Stimulated activated CD4-positive, alpha-beta T cell treated with anti-CD3 and anti-CD28 coated beads, Interleukin-15, amount 100 ng/mL, for 1 hour (primary cell): ENCODE measurements at regions not wholly inside any gene's neighbourhood (a gene's known extent, or its start where the extent isn't known, plus 50 kb on each side); places are given as distances from the start of the nearest gene placed in this dataset.

ENCODE experiments used
- DNase-seq, 2 donors: peaks; one replicate each; pipeline ENCODE4 v3.0.0-alpha.2; 2020; ENCODE audit warnings: low read depth in 1 of 2, low spot score in 1 of 2

DNA sequence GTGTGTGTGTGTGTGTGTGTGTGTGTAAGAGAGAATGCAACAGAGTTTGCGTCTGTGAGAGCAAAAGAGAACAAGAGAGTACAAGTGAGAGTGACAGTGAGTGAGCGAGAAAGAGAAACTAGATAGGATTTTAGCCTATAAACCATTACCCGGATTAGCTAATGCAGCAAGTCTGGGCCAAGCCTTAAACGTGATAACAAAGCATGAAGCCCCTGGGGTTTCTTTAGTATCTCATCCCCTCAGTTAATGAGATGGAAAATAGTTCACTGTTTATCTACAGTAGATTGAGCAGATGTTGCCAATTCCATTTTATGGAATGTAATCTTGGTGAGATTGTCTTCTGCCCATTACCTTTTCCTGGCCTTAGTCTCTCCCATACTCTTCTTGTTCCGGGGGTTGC lies 114.5 kb downstream of the MAT2B start:
- DNase-seq = no peak

DNA sequence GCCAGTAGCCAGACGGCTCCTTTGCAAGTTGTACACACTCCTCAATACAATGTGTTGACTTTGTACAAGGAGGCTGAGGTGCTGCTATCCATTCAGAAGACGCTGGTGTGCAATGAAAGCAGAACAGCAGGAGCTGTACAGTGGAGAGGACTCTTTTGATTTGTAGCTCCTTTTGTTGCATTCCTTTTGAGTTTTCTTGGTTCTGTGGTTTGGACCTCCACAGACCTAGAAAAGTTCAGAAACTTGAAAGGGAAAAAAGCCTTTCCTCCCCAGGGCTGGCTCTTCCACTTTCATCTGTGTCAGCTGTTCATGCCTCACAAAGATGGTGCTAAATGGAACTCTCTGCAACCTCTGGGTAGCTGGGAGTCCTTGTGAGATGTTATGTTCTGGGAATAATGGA lies 117.4 kb downstream of the MAT2B start:
- DNase-seq = no peak

DNA sequence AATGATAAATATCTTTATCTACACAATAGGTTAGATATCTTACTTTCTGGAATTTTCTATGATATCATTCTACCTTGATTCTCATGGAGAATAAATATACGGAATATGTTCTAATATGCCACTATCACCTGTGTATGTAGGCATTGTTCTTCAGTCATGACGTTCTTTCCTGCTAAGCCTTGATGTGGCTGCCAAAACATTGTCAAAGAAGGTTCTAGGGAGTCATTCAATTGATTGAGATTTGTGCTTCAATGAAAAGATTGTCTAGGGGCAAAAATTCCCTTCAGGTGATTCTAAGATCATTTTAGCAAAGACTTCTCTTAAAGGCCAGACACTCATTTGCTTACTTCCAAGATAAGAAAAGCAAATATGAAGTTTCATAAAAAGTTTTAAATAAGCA lies 118.1 kb downstream of the MAT2B start:
- DNase-seq = no peak

DNA sequence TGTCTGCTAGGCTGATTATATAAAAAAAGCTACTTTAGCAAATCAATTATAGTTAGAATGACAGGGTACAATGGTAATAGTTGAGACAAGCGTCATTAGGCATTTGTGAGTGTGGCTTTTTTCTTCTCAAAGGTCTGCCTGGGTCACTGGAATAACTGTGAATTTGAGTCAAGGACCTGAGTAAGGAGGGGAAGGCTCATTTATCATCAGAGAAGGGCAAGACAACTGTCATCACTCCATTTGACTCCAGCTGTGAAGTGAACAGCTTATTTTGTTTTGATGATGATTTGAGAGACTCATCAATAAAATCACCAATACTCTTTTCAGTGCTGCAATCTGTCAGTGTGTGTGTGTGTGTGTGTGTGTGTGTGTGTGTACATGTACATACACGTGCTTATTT lies 118.6 kb downstream of the MAT2B start:
- DNase-seq = no peak

DNA sequence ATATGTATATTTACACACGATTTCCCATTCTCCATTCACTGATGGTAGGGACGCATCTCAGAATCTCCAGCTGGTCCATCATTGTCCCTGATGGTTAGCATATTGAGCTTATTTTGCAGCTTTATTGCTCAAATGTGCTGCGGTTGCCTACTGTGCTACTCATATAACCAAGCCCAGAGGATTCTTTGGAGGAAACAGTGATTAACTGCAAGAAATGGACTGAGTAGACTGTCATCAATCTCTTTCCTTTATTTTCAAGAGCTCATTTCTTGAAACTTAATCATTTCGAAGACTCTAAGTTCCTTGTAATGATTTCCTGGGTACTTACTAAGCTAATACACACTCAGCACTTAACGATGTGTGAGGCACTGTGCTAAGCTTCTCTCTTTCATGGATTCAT lies 119.0 kb downstream of the MAT2B start:
- DNase-seq = no peak

DNA sequence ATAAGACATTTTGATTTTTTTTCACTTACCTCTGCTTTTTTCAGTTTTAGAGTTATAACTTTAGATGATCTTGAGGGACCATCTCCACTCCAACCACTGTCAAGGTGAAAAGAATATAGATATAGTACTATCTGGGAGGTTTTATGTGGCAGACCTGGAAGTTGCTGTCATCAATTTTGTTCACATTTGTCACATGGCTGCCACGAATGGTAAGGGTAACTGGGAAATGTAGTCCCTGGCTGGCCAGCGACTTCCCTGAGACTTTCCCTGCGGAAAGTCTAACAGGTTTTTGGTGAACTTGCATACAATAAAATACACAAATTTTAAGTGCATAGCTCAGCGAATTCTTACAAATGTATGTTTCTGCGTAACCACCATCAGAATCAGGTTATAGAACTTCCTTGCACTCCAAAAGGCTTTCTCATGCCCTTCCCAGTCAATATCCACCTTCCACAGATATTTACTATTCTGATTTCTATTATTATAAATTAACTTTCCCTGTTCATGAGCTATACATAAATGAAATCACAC lies 121.5 kb downstream of the MAT2B start:
- DNase-seq = no peak

DNA sequence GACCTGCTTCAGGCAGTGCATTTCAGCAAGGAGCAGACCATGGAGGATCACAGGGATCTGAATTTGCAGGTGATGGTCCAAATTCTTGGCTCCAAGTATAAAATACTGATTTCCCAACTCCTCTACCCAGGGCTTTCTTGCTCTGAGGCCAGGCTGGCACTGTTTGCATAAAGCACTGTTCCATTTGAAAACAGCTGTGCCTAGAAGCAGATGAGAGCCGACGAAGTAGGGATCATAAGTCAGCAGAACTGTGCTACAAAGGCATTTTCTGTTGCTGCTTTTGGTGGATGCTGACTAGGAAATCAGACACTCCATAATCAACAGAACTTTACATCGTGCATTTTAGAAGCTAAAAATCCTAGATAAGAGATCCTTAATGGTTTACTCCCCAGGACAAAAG lies 126.4 kb downstream of the MAT2B start:
- DNase-seq = no peak

DNA sequence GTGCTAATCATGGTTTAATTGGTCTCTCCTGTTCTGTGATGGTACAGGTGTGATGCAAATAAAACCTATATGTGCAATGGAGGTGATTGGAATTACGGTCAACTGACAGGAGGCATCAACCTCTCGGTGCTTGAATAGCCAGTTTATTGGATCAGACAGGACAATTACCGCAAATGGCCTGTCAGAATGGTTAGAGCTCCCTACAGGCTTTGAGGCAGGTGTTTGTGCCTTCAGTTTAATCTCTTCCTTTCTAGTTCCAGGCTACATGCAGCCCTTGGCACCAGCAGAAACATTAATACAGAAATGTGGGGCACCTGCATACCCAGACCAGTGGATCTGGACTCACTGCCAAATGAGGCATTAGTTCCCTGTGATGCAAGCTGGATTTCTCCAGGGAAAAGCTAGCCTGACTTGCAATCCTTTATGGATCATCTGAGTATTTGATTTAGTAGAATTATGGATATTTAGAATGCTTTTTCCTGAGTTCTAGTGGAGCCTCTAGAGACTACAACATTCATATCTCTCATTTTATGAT lies 128.6 kb downstream of the MAT2B start:
- DNase-seq = no peak

DNA sequence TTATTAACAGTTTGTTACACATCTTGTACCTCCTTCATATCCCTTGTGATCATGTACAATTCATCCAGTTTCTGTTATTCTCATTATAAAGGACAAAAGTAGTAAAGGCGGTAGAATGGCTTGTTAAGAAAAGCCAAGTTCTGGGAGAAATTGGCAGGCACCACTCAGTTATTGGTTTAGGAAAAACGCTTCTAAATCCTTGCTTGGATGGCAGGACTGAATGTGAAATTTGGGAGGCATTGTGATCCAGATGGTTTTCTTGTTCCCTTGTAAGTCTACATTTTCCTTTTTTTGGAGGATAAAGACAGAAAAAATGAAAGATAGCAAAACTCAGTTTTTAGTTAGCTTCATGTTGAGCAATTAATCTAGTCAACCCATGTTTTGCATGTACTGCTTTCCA lies 130.2 kb downstream of the MAT2B start:
- DNase-seq = no peak

DNA sequence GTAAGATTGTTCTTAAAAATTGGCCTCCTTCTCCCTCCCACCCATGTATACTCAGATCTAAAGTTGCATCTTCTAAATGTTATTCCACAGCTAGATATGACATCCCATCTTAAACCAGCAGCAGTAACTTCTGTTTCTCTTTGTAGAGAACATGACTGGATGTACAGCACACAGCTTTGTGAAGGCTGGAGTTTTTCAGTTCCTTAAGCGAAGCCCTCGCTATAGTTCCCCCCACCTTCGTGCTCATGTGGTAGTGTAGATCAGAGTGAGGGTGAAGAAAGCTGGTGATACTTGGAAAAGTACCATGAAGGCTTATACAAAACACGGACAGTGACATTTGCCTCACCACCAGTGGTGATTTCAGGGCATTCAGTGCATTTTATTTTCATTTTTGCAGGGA lies 137.5 kb downstream of the MAT2B start:
- no peak for DNase-seq

DNA sequence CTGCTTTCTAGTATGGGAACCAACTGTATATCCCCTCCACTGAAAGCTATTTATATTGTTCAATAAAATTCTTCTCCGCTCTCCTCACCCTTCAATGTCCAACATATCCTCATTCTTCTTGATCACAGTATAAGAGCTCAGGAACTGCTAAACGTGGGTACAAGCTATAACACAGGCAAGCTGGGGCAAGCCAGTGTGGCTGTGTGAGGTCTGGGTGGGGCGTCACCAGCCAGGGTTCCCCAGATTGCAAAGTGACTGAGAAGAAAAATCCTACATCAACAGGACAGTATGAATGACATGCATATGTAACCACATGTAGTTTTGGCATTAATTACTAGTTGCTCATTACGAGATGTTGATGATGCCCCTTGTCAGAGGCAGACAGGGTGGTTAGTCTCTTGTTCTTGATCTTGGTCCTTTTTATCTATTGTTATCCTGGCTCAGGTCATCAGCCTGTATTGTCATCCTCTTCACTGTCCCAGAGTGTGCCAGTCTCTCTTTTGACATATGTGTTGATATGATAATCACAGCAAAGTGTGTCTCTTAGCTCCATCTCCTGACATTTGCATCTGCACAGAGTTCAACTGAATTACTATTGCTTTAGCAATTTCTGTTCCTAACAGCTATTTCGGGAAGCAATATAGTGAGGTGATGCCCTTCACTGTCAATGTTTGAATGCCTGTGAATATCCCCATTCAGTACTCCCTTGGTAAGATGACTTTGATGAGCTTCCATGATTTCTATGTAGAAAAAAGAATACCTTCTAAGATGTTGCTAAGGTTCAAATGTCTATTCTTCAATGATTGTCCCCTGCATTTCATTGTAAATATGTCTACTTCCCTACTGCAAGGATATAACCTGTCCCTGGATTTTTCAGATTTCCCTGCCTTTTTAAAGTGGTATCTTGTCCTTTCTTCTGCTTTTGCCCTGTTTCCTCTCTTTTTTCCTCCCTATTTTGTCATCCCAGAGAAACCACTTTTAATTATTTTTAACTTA lies 140.3 kb downstream of the MAT2B start:
- no peak for DNase-seq

DNA sequence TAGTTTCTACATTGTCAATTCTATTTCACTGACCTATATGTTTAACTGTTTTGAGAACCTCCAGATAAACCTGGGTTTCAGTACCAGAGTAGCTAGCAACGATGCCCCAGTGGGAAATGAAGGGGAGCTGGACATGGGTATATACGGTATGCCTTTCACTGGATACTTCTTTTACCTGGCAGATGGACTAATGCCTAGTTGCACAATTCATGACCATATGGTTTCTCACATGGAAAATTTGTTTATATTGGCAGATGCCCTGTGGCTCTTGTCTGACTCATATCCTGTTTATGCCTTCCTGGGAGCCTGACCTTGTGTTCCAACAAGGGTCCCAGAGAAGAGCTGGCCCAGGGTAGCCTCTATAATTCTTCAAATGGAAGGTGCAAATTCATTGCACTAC lies 144.1 kb downstream of the MAT2B start:
- DNase-seq = no peak

DNA sequence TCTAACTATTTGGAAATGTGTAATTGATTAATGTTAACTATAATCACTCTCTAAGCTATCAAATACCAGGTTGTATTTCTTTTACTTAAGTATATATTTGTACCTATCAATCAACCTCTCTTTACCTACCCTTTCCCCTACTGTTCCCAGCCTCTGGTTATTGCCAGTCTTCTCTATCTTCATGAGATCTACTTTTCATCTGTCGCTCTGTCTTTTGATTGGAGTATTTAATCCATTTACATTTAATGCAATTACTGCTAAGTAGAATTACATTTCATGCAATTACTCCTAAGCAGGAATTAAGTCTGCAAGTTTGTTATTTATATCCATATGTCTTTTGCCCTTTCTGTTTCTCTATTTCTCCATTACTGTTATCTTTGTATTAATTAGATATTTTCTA lies 148.1 kb downstream of the MAT2B start:
- no peak for DNase-seq

DNA sequence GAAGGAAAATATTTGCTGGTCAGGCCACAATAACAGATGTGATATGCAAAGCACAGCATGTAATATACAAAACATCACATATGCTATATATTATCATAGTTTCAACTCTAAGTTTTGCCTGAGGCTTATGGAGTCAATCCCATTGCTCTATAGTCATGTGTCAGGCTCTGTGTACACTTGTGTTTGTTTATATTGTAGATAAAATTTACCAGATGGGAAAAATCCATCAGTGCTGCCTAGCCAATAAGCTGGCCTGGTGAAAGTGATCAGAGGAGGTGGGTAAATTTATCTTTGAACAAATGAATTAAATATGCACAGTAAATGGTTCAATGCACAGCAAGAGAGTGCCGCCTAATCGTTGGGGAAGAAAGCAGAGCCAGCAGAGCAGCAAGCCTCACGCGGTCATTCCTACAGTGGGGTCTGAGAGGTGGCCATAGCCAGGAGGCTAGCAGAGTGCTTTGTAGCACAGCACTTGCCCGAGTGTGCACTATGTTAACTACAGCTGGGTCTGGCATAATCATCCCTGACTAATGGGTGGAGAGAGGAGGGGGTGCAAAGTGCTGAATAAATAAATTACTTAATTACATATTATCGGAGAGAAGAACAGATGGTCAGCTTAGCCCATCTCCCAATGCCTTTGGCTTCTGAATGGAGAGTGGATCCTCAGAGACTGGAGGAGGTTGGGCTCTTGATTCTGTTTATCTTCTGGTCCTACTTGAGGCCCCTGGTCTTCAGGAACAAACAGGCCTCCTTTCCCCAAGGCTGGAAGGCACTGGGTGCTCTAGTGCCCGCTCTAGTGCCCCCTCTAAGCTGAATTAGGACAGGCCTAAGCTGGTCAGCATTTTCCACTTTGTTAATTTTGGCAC lies 153.5 kb downstream of the MAT2B start:
- DNase-seq = no peak

DNA sequence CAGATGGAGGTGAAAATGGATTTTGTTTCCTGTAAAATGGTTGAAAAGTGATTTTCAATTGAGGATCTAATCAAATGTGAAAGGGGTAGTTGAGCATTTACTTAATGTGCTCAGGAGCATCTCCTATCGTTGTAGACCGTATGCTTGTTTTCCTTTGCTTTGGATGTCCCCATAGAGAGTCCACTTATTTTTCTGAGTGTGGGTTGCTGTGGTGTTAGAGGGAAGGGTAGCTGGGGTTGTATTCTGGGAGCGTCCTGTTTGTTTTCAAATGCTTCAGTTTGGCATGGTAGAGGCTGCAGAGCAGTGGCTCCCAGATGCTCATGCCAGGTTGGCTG lies 154.1 kb downstream of the MAT2B start:
- no peak for DNase-seq

DNA sequence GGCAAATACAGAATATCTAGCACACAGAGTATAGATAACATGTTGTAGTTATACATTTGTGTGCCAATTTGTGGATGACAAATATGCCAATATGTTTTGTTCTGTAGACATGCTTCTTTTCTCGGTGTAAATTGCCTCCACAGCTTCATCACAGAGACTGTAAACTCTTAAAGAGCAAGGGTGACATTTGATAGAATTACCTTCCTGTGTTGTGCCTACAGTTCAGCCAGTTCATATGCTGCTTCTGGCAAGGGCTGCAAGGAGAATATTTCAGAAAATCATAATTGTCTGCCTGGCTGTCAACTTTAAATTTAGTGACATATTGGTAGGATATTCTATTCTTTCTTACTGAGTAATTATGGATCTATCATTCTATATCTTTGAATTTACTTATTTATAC lies 155.1 kb downstream of the MAT2B start:
- DNase-seq = no peak

DNA sequence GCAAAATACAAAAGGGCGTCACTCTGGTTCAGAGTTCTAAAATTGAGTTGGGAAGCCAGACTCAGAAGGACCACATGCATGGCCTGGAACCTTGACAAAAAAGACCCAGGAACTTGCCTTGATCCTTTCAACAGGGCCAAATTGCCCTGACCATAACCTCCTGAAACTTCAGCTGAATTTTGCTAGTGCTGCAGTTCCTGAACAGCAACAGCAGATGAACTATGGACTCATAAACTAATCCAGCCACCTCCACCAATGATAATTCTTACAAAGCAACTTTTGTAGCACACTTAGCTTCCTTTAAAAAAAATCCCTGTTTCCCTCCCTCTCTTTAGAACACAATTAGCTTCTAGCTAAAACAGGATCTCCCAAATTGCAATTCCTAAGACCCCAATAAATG lies 155.9 kb downstream of the MAT2B start:
- DNase-seq = no peak

DNA sequence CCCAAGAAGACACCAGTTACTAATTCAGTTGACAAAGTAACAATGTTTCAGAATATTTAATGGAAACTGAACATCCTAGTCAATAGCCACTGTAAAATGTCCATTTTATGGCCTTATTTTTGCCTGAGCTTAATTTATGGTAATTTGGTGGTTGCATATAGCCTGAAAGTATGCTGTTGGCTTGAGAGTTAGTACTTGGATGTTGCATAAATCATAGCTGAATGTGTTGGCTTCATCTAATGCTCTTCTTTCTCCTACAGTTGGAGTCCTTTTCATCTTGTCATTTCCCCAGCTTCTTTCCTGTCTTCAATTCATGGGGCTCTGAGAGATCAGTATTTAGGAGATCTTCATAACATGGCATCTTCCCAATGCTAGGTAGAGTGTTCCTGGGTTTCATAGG lies 164.6 kb downstream of the MAT2B start:
- no peak for DNase-seq

DNA sequence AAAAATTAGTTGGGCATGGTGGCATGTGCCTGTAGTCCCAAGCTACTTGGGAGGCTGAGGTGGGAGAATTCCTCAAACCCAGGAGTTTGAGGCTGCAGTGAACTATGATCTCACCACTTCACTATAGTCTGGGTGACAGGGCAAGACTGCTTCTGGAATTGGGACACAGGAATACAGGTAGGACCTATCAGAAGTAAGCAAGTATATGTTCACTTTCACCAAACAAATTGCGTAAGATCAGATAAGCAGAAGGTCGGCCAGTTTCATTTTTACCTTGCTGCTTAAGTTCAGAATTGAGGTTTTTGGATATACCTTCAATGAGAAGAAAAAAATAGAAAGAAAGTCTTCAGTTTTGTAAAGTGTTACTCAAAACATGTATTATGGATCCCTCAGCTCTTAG lies 171.7 kb downstream of the MAT2B start:
- DNase-seq = no peak

DNA sequence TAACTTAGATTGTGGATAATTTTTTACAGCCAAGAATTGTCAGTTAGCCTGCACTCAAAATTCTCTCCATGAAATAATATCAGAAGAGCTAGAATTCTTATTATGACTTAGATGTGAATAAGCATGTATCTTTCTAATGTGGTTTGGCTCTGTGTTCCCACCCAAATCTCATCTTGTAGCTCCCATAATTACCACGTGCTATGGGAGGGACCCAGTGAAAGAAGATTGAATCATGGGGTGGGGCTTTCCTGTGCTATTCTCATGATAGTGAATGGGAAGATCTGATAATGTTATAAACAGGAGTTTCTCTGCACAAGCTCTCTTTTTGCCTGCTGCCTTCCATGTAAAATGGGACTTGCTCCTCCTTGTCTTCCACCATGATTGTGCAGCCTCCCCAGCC lies 176.8 kb downstream of the MAT2B start:
- no peak for DNase-seq

DNA sequence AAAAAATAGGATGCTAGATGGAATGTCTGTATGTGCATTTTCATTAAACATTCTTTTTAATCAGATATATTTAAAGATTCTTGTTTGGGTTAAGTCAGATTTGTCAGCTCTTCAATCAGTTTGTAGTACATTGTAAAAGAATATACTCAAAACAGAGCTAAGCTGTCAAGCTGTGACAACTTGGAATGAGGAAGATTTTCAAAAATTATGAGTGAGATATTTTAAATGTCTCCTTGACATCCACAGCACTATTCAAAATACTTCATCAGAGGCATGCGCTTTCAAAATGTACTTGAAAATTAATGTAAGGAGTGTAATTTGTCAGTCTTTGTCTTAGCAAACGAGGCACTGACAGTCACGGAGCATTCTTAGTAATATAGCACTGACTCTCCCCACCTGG lies 182.0 kb downstream of the MAT2B start:
- DNase-seq = no peak

DNA sequence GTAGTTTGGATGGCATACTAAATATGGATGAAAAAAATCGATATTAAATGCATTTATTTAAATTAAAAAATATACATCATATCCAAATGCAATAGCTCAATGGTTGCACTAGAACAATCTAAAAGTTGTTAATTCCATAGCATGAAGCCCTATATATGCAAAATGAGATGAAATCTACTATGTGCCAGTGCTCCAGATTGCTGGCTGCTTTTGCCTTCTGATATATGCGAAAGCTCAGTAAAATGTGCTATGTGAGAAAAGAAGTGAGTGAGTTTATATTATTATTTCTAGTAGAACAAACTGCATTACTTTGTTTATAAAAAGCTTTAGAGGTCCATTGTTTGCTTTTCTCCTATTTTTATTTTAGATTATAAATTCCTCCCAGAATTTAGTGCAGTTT lies 186.7 kb downstream of the MAT2B start:
- DNase-seq = no peak
